ENCODE measurements at regions not wholly inside any gene's neighbourhood (a gene's known extent, or its start where the extent isn't known, plus 50 kb on each side); places are given as distances from the start of the nearest gene placed in this dataset.

- TF ChIP-seq POLR2AphosphoS5 (IDR thresholded peaks at IDR 0.05) (no peak), CTCF (IDR thresholded peaks at IDR 0.05) (no peak)
Observed at GRCh38 chr7:12873571-12873970, 186.1 kb downstream of the ARL4A start.

Measured in suprapubic skin (tissue), 3 donors.